K562 (cell line): ENCODE measurements at regions not wholly inside any gene's neighbourhood (a gene's known extent, or its start where the extent isn't known, plus 50 kb on each side); places are given as distances from the start of the nearest gene placed in this dataset.

Experiments used
- CBFB ChIP-seq: sonication (generic); formaldehyde crosslinking; IDR thresholded peaks from 2 replicates; pipeline ENCODE4 v1.4.0; 2020; ENCODE audit warnings: mild to moderate bottlenecking, missing genetic modification reagents
- CEBPG ChIP-seq, 3 experiments: fragments of 200-800 bp in 1 of 3; sonication (Bioruptor generic) in 1 of 3; sonication (generic) in 1 of 3; formaldehyde crosslinking in 1 of 3; IDR thresholded peaks in 2 of 3; conservative IDR thresholded peaks in 1 of 3; 2 replicates each; pipeline versions ENCODE4 v1.6.1 to v1.8.0; 2016 to 2022; ENCODE audit warnings: missing compliant biosample characterization in 2 of 3, missing genetic modification characterization in 2 of 3, mild to moderate bottlenecking in 1 of 3, missing genetic modification reagents in 1 of 3
- ZNF146 ChIP-seq: IDR thresholded peaks from one replicate; pipeline ENCODE4 v1.6.1; 2018; ENCODE audit warnings: missing compliant biosample characterization; ENCODE audit not compliant: unreplicated experiment
- ZNF780A ChIP-seq: fragments of 250-450 bp; sonication (Bioruptor Pico); IDR thresholded peaks from 2 replicates; pipeline ENCODE4 v1.5.0; 2021; ENCODE audit warnings: mild to moderate bottlenecking
- TF ChIP-seq, protein P1 (sequence below): fragments of 150-350 bp; conservative IDR thresholded peaks from 2 replicates; pipeline ENCODE4 v1.6.1; 2014; ENCODE audit warnings: low read length
- TF ChIP-seq, protein P2 (sequence below), 3 experiments: IDR thresholded peaks in 2 of 3; conservative IDR thresholded peaks in 1 of 3; 2 replicates each; pipeline ENCODE4 v1.5.1; 2011 to 2012; ENCODE audit warnings: low read length in 3 of 3, mild to moderate bottlenecking in 3 of 3, control low read depth in 2 of 3, improper control_type of control experiment in 1 of 3, inconsistent platforms in 1 of 3, low read depth in 1 of 3, mixed read lengths in 1 of 3, moderate library complexity in 1 of 3; ENCODE audit not compliant: insufficient read depth in 2 of 3

DNA sequence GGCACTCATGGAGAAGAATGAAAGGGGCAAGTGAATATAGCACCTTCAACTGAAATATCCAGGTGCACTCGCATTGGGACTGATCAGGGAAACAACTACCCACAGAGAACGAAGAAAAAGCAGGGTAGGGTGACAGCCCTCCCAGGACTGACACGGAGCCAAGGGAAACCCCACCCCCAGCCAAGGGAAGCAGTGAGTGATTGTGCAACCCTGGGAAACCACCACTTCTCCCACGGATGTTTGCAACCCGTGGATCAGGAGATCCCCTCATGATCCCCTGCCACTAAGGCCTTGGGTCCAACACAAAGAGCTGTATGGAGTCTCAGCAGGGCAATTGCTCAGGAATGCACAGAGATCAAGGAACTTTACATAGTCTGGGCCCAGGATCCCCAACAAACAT is 158.5 kb upstream of the HCCS start:
- TF ChIP-seq CEBPG (CRISPR knock-in tag; IDR thresholded peaks at IDR 0.05) = no peak
- no peak for TF ChIP-seq CEBPG (tag; conservative IDR thresholded peaks at IDR 0.05 in 1 of 2, IDR thresholded peaks at IDR 0.05 in 1 of 2)
- TF ChIP-seq, protein P1, sequence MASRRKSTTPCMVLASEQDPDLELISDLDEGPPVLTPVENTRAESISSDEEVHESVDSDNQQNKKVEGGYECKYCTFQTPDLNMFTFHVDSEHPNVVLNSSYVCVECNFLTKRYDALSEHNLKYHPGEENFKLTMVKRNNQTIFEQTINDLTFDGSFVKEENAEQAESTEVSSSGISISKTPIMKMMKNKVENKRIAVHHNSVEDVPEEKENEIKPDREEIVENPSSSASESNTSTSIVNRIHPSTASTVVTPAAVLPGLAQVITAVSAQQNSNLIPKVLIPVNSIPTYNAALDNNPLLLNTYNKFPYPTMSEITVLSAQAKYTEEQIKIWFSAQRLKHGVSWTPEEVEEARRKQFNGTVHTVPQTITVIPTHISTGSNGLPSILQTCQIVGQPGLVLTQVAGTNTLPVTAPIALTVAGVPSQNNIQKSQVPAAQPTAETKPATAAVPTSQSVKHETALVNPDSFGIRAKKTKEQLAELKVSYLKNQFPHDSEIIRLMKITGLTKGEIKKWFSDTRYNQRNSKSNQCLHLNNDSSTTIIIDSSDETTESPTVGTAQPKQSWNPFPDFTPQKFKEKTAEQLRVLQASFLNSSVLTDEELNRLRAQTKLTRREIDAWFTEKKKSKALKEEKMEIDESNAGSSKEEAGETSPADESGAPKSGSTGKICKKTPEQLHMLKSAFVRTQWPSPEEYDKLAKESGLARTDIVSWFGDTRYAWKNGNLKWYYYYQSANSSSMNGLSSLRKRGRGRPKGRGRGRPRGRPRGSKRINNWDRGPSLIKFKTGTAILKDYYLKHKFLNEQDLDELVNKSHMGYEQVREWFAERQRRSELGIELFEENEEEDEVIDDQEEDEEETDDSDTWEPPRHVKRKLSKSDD = no peak
- TF ChIP-seq, protein P2, sequence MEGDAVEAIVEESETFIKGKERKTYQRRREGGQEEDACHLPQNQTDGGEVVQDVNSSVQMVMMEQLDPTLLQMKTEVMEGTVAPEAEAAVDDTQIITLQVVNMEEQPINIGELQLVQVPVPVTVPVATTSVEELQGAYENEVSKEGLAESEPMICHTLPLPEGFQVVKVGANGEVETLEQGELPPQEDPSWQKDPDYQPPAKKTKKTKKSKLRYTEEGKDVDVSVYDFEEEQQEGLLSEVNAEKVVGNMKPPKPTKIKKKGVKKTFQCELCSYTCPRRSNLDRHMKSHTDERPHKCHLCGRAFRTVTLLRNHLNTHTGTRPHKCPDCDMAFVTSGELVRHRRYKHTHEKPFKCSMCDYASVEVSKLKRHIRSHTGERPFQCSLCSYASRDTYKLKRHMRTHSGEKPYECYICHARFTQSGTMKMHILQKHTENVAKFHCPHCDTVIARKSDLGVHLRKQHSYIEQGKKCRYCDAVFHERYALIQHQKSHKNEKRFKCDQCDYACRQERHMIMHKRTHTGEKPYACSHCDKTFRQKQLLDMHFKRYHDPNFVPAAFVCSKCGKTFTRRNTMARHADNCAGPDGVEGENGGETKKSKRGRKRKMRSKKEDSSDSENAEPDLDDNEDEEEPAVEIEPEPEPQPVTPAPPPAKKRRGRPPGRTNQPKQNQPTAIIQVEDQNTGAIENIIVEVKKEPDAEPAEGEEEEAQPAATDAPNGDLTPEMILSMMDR (IDR thresholded peaks at IDR 0.05 in 2 of 3, conservative IDR thresholded peaks at IDR 0.05 in 1 of 3; ENCODE audit: insufficient read depth in 2 of 3, low read depth in 1 of 3, low read length in 3 of 3) = no peak
- no peak for TF ChIP-seq ZNF780A (CRISPR knock-in tag)
- TF ChIP-seq CBFB = no peak
- TF ChIP-seq ZNF146 = no peak
